GM12874 (cell line): ENCODE measurements at regions not wholly inside any gene's neighbourhood (a gene's known extent, or its start where the extent isn't known, plus 50 kb on each side); places are given as distances from the start of the nearest gene placed in this dataset.

Source experiments
- TF ChIP-seq, protein P1 (sequence below): IDR thresholded peaks from 2 replicates; pipeline ENCODE4 v1.5.1; 2011; ENCODE audit warnings: low read depth, mild to moderate bottlenecking, control low read depth, low read length, moderate library complexity; ENCODE audit not compliant: insufficient read depth

DNA sequence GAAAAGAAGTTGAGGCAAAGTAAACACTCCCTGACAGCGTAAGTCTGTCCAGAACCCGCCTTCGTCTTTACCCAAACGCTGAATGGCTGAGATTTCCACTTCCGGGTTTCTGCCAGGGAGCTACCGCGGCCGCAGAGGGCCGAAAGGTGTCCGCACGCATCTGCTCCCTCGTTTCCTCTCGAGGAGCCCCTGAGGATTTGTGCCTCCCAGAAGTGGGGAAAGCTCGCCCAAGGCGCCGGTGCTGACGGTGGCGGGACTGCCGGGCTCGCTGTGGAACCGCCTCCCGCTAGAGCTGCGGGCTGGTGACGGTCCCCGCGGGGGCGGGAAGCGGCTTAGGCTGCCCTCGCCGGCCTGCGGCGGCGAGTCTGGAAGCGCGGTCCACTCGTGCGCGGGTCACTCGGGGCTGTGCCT, 1760.2 kb upstream of the DEFB115 start:
- TF ChIP-seq, protein P1, sequence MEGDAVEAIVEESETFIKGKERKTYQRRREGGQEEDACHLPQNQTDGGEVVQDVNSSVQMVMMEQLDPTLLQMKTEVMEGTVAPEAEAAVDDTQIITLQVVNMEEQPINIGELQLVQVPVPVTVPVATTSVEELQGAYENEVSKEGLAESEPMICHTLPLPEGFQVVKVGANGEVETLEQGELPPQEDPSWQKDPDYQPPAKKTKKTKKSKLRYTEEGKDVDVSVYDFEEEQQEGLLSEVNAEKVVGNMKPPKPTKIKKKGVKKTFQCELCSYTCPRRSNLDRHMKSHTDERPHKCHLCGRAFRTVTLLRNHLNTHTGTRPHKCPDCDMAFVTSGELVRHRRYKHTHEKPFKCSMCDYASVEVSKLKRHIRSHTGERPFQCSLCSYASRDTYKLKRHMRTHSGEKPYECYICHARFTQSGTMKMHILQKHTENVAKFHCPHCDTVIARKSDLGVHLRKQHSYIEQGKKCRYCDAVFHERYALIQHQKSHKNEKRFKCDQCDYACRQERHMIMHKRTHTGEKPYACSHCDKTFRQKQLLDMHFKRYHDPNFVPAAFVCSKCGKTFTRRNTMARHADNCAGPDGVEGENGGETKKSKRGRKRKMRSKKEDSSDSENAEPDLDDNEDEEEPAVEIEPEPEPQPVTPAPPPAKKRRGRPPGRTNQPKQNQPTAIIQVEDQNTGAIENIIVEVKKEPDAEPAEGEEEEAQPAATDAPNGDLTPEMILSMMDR = no peak

DNA sequence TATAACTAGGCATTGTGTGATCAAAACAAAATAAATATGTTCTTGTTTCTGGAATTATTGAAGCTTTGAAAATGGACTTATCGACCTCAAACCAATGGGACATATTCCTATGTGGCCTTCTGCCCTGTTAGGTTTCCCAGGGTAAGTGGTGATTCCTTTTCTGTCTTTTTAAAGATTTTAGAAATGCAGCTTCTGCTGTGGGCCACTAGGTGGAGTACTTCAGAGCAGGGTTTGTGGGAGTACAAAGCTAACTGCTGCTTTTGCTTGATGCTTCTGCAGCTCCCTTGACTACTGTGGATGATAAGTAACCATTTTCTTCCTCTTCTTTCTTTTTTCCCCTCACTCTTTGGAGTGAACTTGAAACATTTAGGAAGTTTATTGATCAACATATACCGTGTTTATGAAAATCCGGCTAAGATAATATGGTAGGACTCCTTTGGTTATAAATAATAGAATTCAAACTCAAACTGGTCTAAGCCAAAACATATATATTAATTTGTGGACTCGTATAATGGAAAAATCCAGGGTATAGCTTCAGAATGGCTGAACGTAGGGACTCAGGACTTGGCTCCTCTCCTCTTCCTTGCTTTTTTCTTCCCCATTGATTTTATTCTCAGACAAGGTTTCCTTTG, 1737.7 kb upstream of the DEFB115 start:
- TF ChIP-seq, protein P1 = peak; percentile 26; the same call in 1 of the 2 replicates
